SK-N-SH treated with all-trans-retinoic acid at 6 μM for 48 hours (cell line): ENCODE measurements at regions not wholly inside any gene's neighbourhood (a gene's known extent, or its start where the extent isn't known, plus 50 kb on each side); places are given as distances from the start of the nearest gene placed in this dataset.

Experiments used
- ARNTL ChIP-seq: fragments of 450-650 bp; formaldehyde crosslinking; IDR thresholded peaks from 2 replicates; pipeline ENCODE4 v1.5.0; 2020; ENCODE audit warnings: low read depth, mild to moderate bottlenecking, moderate library complexity, borderline replicate concordance
- ESRRG ChIP-seq: fragments of 250-450 bp; sonication (Bioruptor Pico); IDR thresholded peaks from 2 replicates; pipeline ENCODE4 v1.6.1; 2021; ENCODE audit warnings: mild to moderate bottlenecking
- ISL1 ChIP-seq: fragments of 250-450 bp; sonication (Bioruptor Pico); IDR thresholded peaks from 2 replicates; pipeline ENCODE4 v2.1.2; 2022; ENCODE audit warnings: mild to moderate bottlenecking, moderate library complexity
- OSR1 ChIP-seq: fragments of 250-450 bp; sonication (Bioruptor Pico); IDR thresholded peaks from 2 replicates; pipeline ENCODE4 v1.8.0; 2022; ENCODE audit warnings: moderate library complexity, mild to moderate bottlenecking, inconsistent platforms
- PATZ1 ChIP-seq: fragments of 250-450 bp; sonication (Bioruptor Pico); IDR thresholded peaks from 2 replicates; pipeline ENCODE4 v1.8.0; 2020; ENCODE audit warnings: mild to moderate bottlenecking, moderate library complexity, borderline replicate concordance
- RARB ChIP-seq: fragments of 250-450 bp; sonication (Bioruptor Pico); IDR thresholded peaks from 2 replicates; pipeline ENCODE4 v1.8.0; 2021; ENCODE audit warnings: mild to moderate bottlenecking, moderate library complexity
- SNAI2 ChIP-seq: fragments of 250-450 bp; sonication (Bioruptor Pico); IDR thresholded peaks from 2 replicates; pipeline ENCODE4 v1.5.0; 2020; ENCODE audit warnings: mild to moderate bottlenecking, moderate library complexity
- TOX ChIP-seq: fragments of 250-450 bp; sonication (Bioruptor Pico); IDR thresholded peaks from 2 replicates; pipeline ENCODE4 v1.8.0; 2021; ENCODE audit warnings: mild to moderate bottlenecking, moderate library complexity, borderline replicate concordance
- ZC3H10 ChIP-seq: fragments of 250-450 bp; sonication (Bioruptor Pico); IDR thresholded peaks from 2 replicates; pipeline ENCODE4 v1.5.1; 2021; ENCODE audit warnings: mild to moderate bottlenecking, moderate library complexity
- ZNF70 ChIP-seq: fragments of 450-650 bp; formaldehyde crosslinking; IDR thresholded peaks from 2 replicates; pipeline ENCODE4 v1.5.0; 2020; ENCODE audit warnings: mild to moderate bottlenecking, moderate library complexity
- ZNF8 ChIP-seq: fragments of 450-650 bp; formaldehyde crosslinking; IDR thresholded peaks from 2 replicates; pipeline ENCODE4 v1.5.0; 2020; ENCODE audit warnings: mild to moderate bottlenecking, moderate library complexity
- TF ChIP-seq, protein P1 (sequence below): fragments of 250-450 bp; sonication (Bioruptor Pico); IDR thresholded peaks from 2 replicates; pipeline ENCODE4 v1.5.0; 2020; ENCODE audit warnings: mild to moderate bottlenecking, moderate library complexity
- TF ChIP-seq, protein P2 (sequence below): fragments of 250-450 bp; sonication (Bioruptor Pico); IDR thresholded peaks from 2 replicates; pipeline ENCODE4 v1.5.1; 2021; ENCODE audit warnings: mild to moderate bottlenecking, moderate library complexity
- TF ChIP-seq, protein P3 (sequence below): fragments of 250-450 bp; sonication (Bioruptor Pico); IDR thresholded peaks from 2 replicates; pipeline ENCODE4 v1.5.1; 2020; ENCODE audit warnings: low read depth, mild to moderate bottlenecking, moderate library complexity

GRCh38 chr10:58963723-58964124 lies 212.7 kb upstream of the PHYHIPL start:
- TF ChIP-seq ARNTL (no peak), ZNF8 (no peak), ZNF70 (CRISPR knock-in tag) (no peak), SNAI2 (CRISPR knock-in tag) (no peak), PATZ1 (CRISPR knock-in tag) (no peak), OSR1 (CRISPR knock-in tag) (no peak), ZC3H10 (CRISPR knock-in tag) (no peak), RARB (CRISPR knock-in tag) (no peak), ISL1 (CRISPR knock-in tag) (no peak), TOX (CRISPR knock-in tag) (no peak), ESRRG (CRISPR knock-in tag) (no peak)
- TF ChIP-seq, protein P1, sequence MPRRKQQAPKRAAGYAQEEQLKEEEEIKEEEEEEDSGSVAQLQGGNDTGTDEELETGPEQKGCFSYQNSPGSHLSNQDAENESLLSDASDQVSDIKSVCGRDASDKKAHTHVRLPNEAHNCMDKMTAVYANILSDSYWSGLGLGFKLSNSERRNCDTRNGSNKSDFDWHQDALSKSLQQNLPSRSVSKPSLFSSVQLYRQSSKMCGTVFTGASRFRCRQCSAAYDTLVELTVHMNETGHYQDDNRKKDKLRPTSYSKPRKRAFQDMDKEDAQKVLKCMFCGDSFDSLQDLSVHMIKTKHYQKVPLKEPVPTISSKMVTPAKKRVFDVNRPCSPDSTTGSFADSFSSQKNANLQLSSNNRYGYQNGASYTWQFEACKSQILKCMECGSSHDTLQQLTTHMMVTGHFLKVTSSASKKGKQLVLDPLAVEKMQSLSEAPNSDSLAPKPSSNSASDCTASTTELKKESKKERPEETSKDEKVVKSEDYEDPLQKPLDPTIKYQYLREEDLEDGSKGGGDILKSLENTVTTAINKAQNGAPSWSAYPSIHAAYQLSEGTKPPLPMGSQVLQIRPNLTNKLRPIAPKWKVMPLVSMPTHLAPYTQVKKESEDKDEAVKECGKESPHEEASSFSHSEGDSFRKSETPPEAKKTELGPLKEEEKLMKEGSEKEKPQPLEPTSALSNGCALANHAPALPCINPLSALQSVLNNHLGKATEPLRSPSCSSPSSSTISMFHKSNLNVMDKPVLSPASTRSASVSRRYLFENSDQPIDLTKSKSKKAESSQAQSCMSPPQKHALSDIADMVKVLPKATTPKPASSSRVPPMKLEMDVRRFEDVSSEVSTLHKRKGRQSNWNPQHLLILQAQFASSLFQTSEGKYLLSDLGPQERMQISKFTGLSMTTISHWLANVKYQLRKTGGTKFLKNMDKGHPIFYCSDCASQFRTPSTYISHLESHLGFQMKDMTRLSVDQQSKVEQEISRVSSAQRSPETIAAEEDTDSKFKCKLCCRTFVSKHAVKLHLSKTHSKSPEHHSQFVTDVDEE = no peak
- TF ChIP-seq, protein P2, sequence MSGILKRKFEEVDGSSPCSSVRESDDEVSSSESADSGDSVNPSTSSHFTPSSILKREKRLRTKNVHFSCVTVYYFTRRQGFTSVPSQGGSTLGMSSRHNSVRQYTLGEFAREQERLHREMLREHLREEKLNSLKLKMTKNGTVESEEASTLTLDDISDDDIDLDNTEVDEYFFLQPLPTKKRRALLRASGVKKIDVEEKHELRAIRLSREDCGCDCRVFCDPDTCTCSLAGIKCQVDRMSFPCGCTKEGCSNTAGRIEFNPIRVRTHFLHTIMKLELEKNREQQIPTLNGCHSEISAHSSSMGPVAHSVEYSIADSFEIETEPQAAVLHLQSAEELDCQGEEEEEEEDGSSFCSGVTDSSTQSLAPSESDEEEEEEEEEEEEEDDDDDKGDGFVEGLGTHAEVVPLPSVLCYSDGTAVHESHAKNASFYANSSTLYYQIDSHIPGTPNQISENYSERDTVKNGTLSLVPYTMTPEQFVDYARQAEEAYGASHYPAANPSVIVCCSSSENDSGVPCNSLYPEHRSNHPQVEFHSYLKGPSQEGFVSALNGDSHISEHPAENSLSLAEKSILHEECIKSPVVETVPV (CRISPR knock-in tag) = no peak
- TF ChIP-seq, protein P3, sequence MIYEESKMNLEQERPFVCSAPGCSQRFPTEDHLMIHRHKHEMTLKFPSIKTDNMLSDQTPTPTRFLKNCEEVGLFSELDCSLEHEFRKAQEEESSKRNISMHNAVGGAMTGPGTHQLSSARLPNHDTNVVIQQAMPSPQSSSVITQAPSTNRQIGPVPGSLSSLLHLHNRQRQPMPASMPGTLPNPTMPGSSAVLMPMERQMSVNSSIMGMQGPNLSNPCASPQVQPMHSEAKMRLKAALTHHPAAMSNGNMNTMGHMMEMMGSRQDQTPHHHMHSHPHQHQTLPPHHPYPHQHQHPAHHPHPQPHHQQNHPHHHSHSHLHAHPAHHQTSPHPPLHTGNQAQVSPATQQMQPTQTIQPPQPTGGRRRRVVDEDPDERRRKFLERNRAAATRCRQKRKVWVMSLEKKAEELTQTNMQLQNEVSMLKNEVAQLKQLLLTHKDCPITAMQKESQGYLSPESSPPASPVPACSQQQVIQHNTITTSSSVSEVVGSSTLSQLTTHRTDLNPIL (CRISPR knock-in tag) = no peak
